ENCODE measurements at regions not wholly inside any gene's neighbourhood (a gene's known extent, or its start where the extent isn't known, plus 50 kb on each side); places are given as distances from the start of the nearest gene placed in this dataset.

DNA sequence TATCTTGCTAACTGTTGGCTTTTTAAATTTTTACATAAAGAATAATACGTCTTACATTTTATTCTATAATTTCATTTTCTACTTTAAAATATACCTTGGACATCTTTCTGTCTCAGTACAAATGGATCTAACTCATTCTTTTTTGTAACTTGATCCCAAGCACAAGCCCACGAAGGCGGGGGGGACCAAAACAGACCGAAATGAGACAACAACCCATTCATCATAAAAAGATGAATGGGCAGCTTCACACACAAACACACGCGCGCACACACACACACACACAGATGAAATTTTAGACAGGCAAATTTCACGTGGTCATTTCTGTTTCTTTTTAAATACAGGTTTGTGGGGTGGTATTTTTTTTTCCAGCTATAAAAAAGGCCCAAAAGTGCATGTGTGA is 271.3 kb upstream of the TOPAZ1 start:
- DNase-seq (ENCODE audit: low read depth): no peak
- TF ChIP-seq, protein P1, sequence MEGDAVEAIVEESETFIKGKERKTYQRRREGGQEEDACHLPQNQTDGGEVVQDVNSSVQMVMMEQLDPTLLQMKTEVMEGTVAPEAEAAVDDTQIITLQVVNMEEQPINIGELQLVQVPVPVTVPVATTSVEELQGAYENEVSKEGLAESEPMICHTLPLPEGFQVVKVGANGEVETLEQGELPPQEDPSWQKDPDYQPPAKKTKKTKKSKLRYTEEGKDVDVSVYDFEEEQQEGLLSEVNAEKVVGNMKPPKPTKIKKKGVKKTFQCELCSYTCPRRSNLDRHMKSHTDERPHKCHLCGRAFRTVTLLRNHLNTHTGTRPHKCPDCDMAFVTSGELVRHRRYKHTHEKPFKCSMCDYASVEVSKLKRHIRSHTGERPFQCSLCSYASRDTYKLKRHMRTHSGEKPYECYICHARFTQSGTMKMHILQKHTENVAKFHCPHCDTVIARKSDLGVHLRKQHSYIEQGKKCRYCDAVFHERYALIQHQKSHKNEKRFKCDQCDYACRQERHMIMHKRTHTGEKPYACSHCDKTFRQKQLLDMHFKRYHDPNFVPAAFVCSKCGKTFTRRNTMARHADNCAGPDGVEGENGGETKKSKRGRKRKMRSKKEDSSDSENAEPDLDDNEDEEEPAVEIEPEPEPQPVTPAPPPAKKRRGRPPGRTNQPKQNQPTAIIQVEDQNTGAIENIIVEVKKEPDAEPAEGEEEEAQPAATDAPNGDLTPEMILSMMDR (conservative IDR thresholded peaks at IDR 0.05; ENCODE audit: control insufficient read depth, insufficient read depth, low read depth, low read length): no peak
- H3K4me3 ChIP-seq (ENCODE audit: control insufficient read depth, low read depth, low read length): no peak overlapping the region

DNA sequence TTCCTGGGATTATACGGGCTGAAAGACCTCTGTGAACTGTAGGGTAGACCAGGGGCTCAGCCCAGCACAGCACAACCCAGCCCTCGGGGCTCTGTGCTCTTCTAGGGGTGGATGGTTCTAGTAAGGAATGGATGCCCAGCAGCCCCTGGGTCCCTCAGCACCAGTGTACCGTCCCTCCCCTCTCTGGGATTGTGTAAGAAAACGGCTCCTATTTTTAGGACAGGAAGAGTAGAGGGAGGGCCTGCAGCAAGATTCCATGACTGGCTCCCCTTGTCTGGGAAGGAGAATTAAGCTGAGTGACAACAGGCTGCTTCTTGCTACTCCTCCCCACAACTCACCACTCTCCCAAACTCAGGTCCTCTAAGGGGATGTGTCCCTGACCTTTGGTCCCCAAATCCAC is 270.8 kb upstream of the TOPAZ1 start:
- TF ChIP-seq, protein P1 (conservative IDR thresholded peaks at IDR 0.05; ENCODE audit: control insufficient read depth, insufficient read depth, low read depth, low read length): no peak
- DNase-seq (ENCODE audit: low read depth): no peak
- H3K4me3 ChIP-seq (ENCODE audit: control insufficient read depth, low read depth, low read length): no peak overlapping the region

DNA sequence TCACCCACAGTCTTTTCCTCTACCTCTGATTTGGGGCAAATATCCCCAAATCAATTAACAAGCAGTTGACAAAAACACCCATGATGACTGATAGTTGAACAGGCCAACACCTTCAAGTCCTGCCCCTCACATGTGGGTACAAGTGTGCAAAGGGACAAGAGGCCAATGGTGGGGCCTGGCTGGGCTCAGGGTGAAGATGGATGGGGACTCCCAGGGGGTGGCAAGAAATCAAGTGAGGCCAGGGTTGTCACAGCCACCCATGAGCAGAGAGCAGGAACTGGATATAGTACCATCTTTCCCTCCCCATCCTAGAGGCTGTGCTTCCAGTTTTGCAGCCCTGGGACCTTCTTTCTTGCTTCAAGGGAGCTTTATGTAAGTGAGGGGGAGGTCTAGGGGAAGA is 270.2 kb upstream of the TOPAZ1 start:
- TF ChIP-seq, protein P1 (conservative IDR thresholded peaks at IDR 0.05; ENCODE audit: control insufficient read depth, insufficient read depth, low read depth, low read length): no peak
- DNase-seq (ENCODE audit: low read depth): no peak
- no peak overlapping the region for H3K4me3 ChIP-seq (ENCODE audit: control insufficient read depth, low read depth, low read length)

- DNase-seq (ENCODE audit: low read depth): no peak
- TF ChIP-seq, protein P1 (conservative IDR thresholded peaks at IDR 0.05; ENCODE audit: control insufficient read depth, insufficient read depth, low read depth, low read length): no peak
- H3K4me3 ChIP-seq (ENCODE audit: control insufficient read depth, low read depth, low read length): no peak overlapping the region
Measured at GRCh38 chr3:43978708-43979107, 263.0 kb upstream of the TOPAZ1 start.

- no peak overlapping the region for H3K4me3 ChIP-seq (ENCODE audit: control insufficient read depth, low read depth, low read length)
- DNase-seq (ENCODE audit: low read depth): no peak
- TF ChIP-seq, protein P1 (conservative IDR thresholded peaks at IDR 0.05; ENCODE audit: control insufficient read depth, insufficient read depth, low read depth, low read length): no peak
Measured at GRCh38 chr3:43979645-43980044, 262.0 kb upstream of the TOPAZ1 start.

DNA sequence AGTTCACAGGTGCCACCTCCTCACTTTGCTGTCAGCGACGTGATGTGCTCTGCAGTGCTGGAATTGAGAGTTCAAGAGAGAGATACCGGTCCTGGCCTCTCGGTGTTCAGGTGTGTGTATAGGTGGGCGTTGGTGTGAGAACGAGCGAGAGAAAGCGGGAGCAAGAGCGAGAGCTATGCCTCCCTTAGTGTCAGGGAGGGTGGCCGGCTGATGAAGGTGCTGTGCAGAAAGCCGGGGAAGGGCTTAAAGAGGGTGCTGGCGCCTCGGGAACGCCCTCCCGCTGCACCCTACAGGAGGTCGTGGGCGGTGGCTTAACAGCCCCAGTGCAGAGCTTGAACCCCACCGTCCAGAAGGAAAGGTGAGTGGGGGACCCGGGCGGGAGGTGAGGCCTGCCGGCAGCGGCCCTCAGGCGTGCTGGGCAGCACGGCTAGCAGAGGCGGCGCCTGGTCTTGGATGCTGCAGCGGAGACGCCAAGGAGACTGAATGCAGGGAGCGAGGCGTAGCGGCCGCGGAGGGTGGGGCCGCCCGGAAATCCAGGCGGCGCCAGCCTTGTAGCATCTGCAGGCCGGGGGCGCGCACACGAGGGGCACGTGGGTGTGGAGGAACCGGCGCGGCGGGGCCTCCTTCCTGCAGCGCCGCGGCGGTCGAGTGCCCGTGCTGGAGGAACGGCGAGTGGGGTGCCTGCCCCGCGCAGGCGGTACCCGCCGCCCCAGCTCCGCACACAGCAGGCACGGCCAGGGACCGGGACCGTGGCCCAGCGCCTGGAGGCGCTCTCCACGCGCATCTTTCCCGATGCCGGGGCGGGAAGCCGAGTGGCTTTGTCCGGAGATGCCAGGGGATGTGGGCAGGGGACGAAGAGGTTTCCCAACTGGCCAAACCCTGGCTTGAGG is 246.8 kb upstream of the TOPAZ1 start:
- TF ChIP-seq, protein P1 (conservative IDR thresholded peaks at IDR 0.05; ENCODE audit: control insufficient read depth, insufficient read depth, low read depth, low read length): no peak
- peak; percentile 37 for DNase-seq (ENCODE audit: low read depth)

More for the DNA sequence above, 246.8 kb upstream of the TOPAZ1 start:
- peak overlapping the region; percentile 64 for H3K4me3 ChIP-seq (ENCODE audit: control insufficient read depth, low read depth, low read length)
